ENCODE measurements at regions not wholly inside any gene's neighbourhood (a gene's known extent, or its start where the extent isn't known, plus 50 kb on each side); places are given as distances from the start of the nearest gene placed in this dataset.

DNA sequence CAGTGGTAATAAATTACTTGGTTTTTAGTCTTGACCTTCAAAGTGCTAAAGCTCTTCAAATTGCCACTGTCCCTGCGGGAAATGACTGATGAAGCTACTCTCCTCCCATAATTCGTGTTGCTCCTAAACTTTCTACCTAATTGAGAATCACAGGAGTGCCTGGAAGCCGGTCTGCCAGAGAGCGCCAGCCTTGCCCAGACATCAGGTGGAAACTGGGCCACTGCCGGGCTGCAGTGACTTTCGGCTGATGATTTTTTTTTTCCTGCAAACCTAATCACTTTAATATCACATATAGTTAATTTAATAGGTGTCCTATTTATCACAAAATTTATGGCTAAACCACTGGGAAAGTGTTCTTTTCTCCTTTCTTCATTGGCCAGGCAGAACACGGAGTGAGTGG lies 59.6 kb upstream of the UBE3C start:
- Histone ChIP-seq H2AK5ac (ENCODE audit: low read depth, low read length) (no peak overlapping the region), H3K9ac (replicated peaks in 1 of 4; ENCODE audit: extremely low read depth in 1 of 4, low read depth in 3 of 4, low read length in 3 of 4) (no peak overlapping the region), H3K27me3 (replicated peaks in 1 of 4; ENCODE audit: control insufficient read depth in 3 of 4, extremely low read depth in 1 of 4, insufficient read depth in 3 of 4, low read length in 3 of 4) (peaks cover 0 to 18% (median 8%) of the 10 kb centered on the region in 4 experiments; a peak in 5 of 7 replicates), H3K79me2 (ENCODE audit: control insufficient read depth in 1 of 2, insufficient read depth in 2 of 2, low read length in 2 of 2) (no peaks in the 10 kb centered on the region), H3K23me2 (ENCODE audit: low read depth, low read length) (peaks cover 4% of the 10 kb centered on the region; the same call in 1 of the 2 replicates), H3K36me3 (ENCODE audit: control insufficient read depth in 2 of 4, insufficient read depth in 4 of 4, low read length in 3 of 4) (no peaks in the 10 kb centered on the region), H3K4me3 (ENCODE audit: extremely low read depth in 1 of 4, insufficient read depth in 2 of 4, low read depth in 3 of 4, low read length in 4 of 4) (no peak overlapping the region), H2BK15ac (ENCODE audit: low read length) (no peak overlapping the region), H3K4me2 (ENCODE audit: insufficient read depth in 1 of 2, low read depth in 2 of 2, low read length in 2 of 2) (no peak overlapping the region; a peak in 1 of 4 replicates), H4K8ac (ENCODE audit: extremely low read depth, insufficient read depth, low read length) (no peak overlapping the region), H3K18ac (ENCODE audit: extremely low read depth, low read length) (no peak overlapping the region), H4K20me1 (replicated peaks in 1 of 2; ENCODE audit: control insufficient read depth in 1 of 2, insufficient read depth in 2 of 2, low read length in 2 of 2) (no peaks in the 10 kb centered on the region), H3K14ac (ENCODE audit: insufficient read length) (no peak overlapping the region), H2BK20ac (ENCODE audit: low read length) (no peak overlapping the region), H2BK120ac (replicated peaks; ENCODE audit: low read depth, low read length) (no peak overlapping the region), H4K91ac (replicated peaks; ENCODE audit: insufficient read length, low read length) (no peak overlapping the region), H2BK5ac (ENCODE audit: low read depth, low read length) (no peak overlapping the region), H2BK12ac (ENCODE audit: low read depth, low read length) (no peak overlapping the region), H2AFZ (ENCODE audit: low read length) (no peak overlapping the region), H3K56ac (replicated peaks; ENCODE audit: insufficient read length, low read depth, low read length) (no peak overlapping the region), H3K79me1 (ENCODE audit: low read depth, low read length) (no peaks in the 10 kb centered on the region), H3K4me1 (replicated peaks in 1 of 4; ENCODE audit: control insufficient read depth in 3 of 4, insufficient read depth in 4 of 4, low read length in 3 of 4) (peaks cover 0 to 9% (median 5%) of the 10 kb centered on the region in 4 experiments; a peak in 4 of 7 replicates), H3K9me3 (ENCODE audit: insufficient read depth in 2 of 2, low read depth in 1 of 2, low read length in 1 of 2) (peaks cover 11 to 13% of the 10 kb centered on the region in 2 experiments), H4K5ac (ENCODE audit: insufficient read length, low read depth, low read length) (no peak overlapping the region), H3K4ac (replicated peaks; ENCODE audit: insufficient read length, low read depth, low read length) (no peak overlapping the region), H3K23ac (ENCODE audit: insufficient read length) (no peak overlapping the region), H3K27ac (ENCODE audit: low read depth, low read length) (no peak overlapping the region)
- FAIRE-seq (no peak), DNase-seq (ENCODE audit: low read depth in 1 of 2, low spot score in 2 of 2) (no peak)
- TF ChIP-seq ASH2L (IDR thresholded peaks at IDR 0.05; ENCODE audit: low read length) = no peak
- 87% methylated on average over 7 of the region's 7 CpGs; no CpG with 5 or more reads in 1 of the 2 experiments for WGBS, 2 experiments (ENCODE audit: extremely low coverage in 1 of 2, insufficient coverage in 1 of 2, insufficient read length in 1 of 2, insufficient replicate concordance in 2 of 2, low coverage in 1 of 2, low lambda C conversion rate in 2 of 2, missing lambda C conversion rate in 1 of 2)
- CTCF ChIA-PET (ENCODE audit: partially characterized antibody) = interaction anchor here (0.6 to 0.9 kb wide), 2 partner anchors 142 to 336 kb away, joined by 3 to 4 read pairs; no protein-coding TSS in a partner anchor
- POLR2A ChIA-PET (ENCODE audit: partially characterized antibody) = no interaction called here

Data from H1 (cell line).